HG02852 (cell line): ENCODE measurements at regions not wholly inside any gene's neighbourhood (a gene's known extent, or its start where the extent isn't known, plus 50 kb on each side); places are given as distances from the start of the nearest gene placed in this dataset.
A peak's percentile ranks its signal among the peaks of the same experiment; 100 is the strongest.
"Not testable (repeated sequence)": the region's sequence is repeated elsewhere in the genome, so short reads cannot be mapped to it uniquely, and the experiment has no call there.

Experiments
- ATAC-seq: cut with Tn5 transposase; IDR thresholded peaks from one replicate; pipeline ENCODE4 v1.9.1; 2021; ENCODE audit warnings: mild to moderate bottlenecking, moderate library complexity; ENCODE audit not compliant: unreplicated experiment

- ATAC-seq: peak; percentile 74
Observed at GRCh38 chr6:141123049-141123448, 1009.7 kb upstream of the GJE1 start.

DNA sequence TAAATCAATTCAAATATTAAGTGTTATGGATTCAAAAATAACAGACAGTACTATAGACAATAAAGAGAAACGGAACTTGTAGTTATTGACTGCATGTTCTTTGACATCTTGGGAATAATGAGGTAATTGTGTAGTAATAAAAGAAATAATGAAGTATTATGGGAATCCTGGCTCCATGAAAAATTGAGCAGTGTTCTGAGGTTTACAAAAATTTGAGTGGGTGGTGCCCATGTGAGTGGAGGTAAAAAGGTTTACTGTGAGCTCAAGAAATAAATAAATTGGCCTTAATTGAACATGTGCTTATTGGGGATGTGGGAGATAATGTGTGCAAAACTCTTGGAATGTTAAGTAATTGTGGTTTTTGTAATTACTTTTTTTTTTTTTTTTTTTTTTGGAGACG, 1013.7 kb upstream of the GJE1 start:
- ATAC-seq: no peak

GRCh38 chr6:141117874-141118273, 1014.9 kb upstream of the GJE1 start:
- no peak for ATAC-seq

GRCh38 chr6:141110481-141110880, 1022.2 kb upstream of the GJE1 start:
- ATAC-seq: no peak

- no peak for ATAC-seq
Observed at GRCh38 chr6:141107591-141108160, 1025.0 kb upstream of the GJE1 start.

GRCh38 chr6:141105481-141105880, 1027.2 kb upstream of the GJE1 start:
- no peak for ATAC-seq

DNA sequence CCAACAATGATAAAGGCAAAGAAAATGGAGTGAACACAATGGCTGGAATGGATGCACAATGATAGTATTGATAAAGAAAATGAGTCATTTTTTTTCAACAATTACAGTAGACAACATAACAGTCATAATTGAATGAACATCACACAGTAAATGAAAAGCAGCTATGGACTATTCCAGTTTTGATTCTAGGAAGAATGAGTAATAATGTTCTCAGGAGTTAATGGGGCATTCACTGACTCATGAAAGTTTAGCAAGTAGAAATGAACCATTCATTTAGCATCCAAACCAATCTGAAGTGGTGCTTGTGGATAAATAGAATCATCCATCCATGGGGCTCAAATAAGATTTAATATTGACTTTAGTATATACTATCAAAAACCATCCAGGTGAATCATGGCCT, 1029.5 kb upstream of the GJE1 start:
- no peak for ATAC-seq

DNA sequence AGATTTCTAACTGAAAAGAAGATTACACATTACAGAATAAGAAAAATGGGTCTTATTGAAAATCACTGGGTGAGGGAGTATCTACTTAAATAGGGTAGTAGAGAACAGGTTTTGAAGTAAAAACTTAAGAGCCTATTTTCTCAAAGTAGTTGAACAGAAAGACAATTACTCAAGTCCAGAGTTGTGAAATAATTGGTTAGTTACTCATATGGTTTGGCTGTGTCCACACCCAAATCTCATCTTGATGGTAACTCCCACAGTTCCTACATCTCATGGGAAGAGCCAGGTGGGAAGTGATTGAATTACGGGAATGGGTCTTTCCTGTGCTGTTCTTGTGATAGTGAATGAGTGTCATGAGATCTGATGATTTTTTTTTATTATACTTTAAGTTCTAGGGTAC, 1035.3 kb upstream of the GJE1 start:
- no peak for ATAC-seq

DNA sequence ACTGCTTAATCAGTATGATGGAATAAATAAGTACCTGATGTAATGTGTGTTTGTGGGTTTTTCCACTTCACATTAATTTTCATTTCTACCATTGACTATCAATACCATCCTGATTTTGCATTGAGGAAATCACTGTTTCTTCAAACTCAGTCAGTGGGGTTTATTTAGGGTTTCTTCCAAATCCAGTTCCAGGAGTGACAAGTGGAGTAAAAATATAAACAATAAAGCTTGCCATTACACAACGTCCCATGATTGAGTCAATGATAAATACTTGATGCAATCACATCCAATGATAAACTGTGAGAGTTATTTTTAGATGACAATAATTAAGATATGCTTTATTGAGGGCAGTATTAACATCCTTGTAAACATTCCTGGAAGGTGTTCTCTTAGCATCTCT, 1037.4 kb upstream of the GJE1 start:
- no peak for ATAC-seq

DNA sequence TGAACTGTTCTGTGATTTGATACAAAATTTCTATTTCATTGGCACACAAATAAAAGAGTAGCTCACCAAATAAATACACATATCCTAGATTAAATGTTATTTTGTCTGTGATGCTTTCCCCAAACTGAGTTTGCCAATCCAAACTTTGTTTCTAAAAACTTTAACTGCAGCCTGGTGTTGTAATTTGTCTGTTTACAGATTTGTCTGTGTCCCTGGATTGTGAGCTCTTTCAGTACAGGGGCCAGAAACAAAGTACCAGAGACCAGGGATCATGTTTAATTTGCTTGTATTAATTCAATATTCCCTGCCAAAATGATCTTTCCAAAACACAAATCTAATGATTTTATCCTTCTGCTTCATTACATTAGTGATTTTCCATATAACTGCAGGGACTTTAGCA, 1044.6 kb upstream of the GJE1 start:
- no peak for ATAC-seq

GRCh38 chr6:141077355-141078333, 1055.1 kb upstream of the GJE1 start:
- ATAC-seq: peak; percentile 87

DNA sequence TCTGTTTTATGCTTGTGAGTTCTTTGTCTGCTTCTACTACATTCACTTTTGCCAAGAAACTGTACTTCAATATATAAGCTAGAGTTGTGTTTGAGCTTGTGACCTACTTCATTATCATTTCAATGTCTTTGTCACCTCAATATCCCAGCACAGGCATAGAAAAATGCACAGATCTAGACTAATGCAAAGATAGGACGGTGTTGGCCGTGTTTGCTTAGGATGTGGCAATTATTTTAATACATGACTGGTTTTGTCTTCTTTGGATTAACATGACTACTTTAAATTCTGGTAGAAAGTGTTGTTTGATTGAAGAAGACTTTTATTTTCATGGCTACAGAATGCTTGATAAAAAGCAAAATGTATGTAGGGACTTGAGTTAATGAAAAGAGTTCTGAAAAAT, 1075.0 kb upstream of the GJE1 start:
- ATAC-seq: no peak

- ATAC-seq: no peak
Observed at GRCh38 chr6:141056945-141057625, 1075.6 kb upstream of the GJE1 start.

GRCh38 chr6:141050471-141050870, 1082.3 kb upstream of the GJE1 start:
- no peak for ATAC-seq

DNA sequence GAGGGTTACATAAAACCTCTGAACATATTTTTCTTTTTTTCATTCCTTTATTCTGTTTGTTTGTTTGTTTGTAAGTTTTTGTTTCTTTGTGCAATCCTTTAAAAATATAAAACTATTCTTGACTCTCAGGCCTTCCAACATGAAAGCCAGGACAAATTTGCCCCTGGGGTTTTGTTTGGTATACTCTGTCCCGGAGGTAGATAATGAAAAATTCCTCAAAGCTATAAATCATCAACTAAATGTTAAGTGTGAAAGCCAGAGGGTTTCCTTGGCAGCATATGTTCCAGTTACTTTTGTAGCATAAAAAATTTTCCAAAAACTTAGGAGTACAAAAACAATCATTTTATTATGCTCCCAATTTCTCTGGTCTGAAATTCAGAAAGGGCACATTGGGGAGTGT, 1084.3 kb upstream of the GJE1 start:
- ATAC-seq: no peak

DNA sequence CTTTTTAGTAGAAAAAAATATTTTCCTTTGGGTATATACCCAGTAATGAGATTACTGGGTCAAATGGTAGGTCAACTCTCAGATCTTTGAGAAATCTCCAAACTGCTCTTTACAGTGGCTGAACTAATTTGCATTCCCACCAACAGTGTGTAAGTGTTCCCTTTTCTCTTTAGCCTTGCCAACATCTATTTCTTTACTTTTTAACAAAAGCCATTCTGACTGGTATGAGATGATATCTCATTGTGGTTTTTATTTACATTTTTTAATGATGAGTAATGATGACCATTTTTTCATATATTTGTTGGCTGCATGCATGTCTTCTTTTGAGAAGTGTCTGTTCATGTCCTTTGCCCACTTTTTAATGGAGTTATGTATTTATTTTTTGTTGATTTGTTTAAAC, 1086.2 kb upstream of the GJE1 start:
- not testable (repeated sequence) for ATAC-seq

GRCh38 chr6:141041596-141042087, 1091.1 kb upstream of the GJE1 start:
- ATAC-seq: no peak

- ATAC-seq: no peak
Observed at GRCh38 chr6:141035312-141036200, 1097.2 kb upstream of the GJE1 start.

DNA sequence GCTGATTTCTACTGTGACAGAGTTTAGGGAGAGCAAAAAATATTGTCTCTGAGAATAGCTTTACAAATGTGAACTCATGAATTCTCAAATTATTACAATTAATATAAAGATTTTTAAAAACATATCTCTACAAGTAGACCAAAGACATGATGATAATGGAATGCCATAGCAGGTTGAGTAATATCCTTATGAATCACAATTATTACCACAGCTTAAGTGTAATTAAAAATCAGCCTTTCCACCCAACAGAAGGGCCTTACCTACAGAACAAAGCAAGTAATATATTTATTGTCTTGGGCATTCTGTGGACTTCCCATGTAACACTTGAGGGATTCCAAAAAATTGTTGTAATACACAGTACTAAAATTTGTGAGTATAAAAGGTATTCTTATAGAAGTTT, 1099.6 kb upstream of the GJE1 start:
- ATAC-seq: no peak

GRCh38 chr6:141029908-141030307, 1102.8 kb upstream of the GJE1 start:
- ATAC-seq: no peak
